ENCODE measurements at regions not wholly inside any gene's neighbourhood (a gene's known extent, or its start where the extent isn't known, plus 50 kb on each side); places are given as distances from the start of the nearest gene placed in this dataset.

DNA sequence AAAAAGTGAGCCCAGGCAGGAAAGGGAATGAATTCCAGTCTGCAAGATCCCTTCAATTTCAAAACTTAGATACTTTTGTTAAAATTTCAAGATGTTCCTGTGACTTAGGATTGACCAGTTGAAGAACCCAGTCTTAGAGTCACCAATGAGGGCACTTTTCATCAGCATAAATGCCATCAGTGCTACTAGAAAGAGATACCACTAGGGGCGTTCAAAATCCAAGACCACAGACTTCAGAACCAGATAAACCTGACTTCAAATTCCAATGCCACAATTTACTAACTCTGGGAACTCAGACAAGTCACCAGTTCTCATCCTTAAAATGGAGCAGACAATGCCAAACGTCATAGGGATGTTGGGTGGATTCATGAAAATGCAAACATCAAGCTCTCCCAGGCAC is 523.2 kb downstream of the BUD13 start:
- DNase-seq (ENCODE audit: low read depth, low spot score), result no peak
- no peak overlapping the region for H3K27ac ChIP-seq

DNA sequence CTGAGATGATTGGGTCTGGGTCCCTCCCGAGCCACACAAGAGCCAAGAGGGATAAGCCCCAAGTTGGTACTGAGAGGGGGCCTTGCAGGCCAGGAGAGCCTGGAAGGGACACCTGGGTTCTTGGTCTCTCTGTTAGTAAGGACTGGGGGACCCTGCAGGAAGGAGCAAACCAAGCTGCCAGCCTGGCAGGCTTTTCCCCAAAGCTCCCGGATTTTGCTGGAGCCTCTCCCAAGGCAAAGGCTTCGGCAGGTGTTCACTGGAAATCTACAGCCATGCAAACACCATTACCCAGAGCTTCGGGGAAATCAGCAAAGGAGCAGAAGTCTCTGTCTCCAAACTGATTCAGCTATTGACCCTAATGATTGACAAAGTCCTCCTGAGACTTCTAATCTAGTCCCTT is 527.9 kb downstream of the BUD13 start:
- no peak overlapping the region for H3K27ac ChIP-seq
- no peak for DNase-seq (ENCODE audit: low read depth, low spot score)

DNA sequence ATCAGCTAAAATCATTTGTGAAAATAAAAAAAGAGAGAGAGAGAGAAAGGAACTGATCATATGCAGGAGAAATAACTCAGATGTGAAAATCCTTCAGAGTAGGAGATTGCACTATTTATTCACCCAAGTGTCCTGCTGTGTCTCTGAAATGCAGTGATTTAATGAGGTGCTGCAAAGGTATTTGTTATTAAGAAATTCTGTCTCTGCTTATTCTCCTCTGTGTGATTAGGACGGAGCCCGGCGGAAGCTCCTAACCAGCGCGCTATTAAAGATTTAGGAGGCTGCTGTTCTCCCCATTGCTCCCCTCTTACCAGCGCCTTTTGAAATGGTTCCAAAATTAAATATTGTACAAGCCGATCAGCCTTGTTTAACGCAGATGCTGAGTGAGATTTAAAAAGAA is 528.3 kb downstream of the BUD13 start:
- no peak for DNase-seq (ENCODE audit: low read depth, low spot score)
- H3K27ac ChIP-seq, result no peak overlapping the region

DNA sequence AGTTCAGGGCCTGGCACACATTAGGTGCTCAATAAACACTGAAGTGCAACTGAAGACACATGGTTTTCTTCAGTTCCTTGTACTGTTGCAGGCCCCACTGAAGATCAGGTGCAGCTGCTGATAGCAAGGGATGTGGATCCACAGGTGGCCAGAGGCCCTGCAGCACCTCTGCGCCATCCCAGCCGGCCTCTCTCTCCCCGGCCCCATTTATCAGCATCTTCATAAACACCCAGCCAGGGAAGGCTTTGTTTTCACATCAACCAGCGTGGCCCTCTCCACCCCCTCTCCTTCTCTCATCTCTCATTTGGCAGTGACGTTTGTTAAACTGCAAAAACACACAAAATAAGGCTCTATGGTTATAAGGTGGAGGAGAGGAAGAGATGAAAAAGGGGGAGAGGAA is 528.8 kb downstream of the BUD13 start:
- no peak for DNase-seq (ENCODE audit: low read depth, low spot score)
- no peak overlapping the region for H3K27ac ChIP-seq

DNA sequence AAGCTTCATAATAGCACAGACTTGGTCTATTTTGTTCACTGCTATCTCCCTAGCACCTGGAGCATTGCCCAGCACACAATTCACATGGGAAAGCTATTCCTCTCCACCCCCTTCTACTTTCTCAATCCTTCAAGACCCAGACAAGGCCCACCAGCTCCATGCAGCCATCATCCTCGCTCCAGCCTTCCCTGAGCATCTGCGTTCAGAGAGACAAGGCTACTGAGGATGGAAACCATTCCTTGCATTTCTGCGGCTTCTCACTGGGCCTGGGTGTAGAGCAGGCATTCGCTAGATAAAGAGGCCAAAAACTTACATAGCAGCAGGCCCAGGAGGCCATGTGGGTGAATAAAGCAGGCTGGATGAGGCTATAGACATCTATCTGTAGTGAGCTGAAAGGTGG is 530.8 kb downstream of the BUD13 start:
- no peak overlapping the region for H3K27ac ChIP-seq
- DNase-seq (ENCODE audit: low read depth, low spot score), result no peak

DNA sequence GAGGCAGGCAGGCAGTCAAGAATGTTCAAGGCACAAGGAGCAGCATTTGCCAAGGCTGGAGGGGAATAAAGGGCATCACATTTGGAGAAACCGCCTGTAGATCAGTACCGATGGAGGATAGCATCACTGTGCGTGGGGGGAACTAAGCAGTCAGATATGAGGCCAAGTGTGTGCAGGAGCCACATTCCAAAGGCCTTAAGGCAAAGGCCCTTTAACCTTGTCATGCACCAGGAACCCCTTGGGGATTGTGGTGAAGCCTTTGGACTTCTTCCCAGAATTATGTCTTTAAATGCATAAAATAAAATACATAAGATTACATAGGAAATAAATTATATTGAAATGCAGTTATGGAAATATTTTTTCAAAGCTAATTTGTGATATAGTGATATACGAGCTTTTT is 532.1 kb downstream of the BUD13 start:
- H3K27ac ChIP-seq, result no peak overlapping the region
- no peak for DNase-seq (ENCODE audit: low read depth, low spot score)

DNA sequence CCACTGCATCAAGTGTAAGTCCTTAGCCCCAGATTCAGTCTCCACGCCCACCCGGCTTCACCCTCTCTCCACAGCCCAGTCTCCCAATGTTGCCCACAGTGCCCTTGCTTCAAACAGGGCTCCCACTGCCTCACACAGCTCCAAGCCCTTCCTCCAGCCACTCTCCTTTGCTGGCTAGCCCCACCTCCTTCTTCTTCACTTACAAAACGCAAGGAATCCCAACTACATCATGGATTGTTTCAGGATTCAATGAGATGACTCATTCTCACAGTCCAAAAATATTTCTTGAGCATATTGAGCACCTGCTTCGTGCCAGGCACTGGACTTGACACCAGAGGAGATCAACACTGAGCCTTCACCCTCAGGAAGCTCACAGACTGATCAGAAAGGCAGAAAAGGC is 533.5 kb downstream of the BUD13 start:
- H3K27ac ChIP-seq, result no peak overlapping the region
- DNase-seq (ENCODE audit: low read depth, low spot score), result no peak

DNA sequence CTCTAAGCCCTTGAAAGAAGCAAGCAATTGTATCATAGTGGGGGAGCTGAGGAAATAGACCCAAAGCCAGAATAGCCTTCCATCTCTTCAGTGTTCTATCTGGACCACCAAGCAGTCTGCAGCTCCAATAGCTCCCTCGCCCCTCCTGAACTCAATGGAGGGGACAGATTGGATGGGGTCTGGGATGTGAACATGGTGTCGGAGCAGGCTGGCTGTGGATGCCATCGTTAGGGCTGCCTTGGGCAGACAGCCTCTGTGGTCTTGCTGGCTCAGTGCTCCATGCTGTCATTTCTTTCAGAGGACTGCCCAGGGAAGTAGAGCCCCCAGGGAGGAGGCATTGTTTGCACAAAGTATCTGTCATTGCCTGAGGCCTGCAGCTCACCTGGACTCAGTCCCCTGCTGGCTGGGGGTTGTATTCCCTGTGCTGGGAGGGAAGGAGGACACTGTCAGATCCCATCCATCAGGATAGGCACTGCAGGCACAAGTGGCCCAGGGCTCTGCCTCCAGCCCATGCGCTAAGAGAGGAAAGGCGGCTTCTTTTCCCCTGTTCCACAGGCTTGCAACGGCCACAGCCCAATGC is 537.7 kb downstream of the BUD13 start:
- H3K27ac ChIP-seq, result no peak overlapping the region
- DNase-seq (ENCODE audit: low read depth, low spot score), result no peak

DNA sequence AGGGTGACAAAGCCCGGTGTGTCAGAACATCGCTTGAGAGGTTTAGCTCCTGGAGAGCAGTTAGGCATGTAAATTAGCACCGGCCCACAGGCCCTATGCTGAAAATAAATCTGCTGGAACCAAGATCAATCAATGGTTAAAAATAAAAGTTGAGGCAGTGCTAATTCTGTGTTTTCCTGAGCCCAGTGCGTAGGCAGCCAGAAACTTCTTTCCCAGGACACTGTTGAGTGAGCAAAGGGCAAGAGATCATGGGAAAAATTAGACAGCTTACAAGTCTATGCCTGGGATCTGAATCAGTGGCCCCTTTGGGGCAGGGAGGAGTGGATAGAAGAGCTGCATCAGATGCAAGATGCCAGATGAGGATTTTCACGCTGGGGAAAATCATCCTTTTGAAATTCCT is 539.2 kb downstream of the BUD13 start:
- no peak for DNase-seq (ENCODE audit: low read depth, low spot score)
- H3K27ac ChIP-seq, result no peak overlapping the region

DNA sequence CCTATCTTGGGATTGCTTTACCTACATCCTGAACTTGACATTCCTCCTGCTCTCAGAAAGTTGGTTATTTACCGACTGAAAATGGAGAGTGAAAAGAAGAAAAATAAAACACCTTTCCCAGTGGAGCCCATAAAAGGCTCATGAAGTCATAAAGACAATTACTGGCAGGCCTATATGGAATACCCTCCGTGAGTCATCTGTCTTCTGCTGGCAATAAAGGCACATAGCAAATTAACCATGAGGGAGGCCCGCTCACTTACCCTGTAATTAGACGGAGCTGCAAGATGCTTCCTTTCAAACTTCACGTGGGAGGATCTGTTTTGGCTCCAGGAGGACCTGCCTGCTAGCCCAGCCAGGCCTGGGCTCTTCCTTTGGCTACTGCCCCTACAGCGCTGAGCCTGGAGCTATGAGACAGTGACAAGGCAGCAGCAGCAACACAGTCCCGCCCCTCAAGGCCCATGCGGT is 540.4 kb downstream of the BUD13 start:
- H3K27ac ChIP-seq, result no peak overlapping the region
- DNase-seq (ENCODE audit: low read depth, low spot score), result no peak

DNA sequence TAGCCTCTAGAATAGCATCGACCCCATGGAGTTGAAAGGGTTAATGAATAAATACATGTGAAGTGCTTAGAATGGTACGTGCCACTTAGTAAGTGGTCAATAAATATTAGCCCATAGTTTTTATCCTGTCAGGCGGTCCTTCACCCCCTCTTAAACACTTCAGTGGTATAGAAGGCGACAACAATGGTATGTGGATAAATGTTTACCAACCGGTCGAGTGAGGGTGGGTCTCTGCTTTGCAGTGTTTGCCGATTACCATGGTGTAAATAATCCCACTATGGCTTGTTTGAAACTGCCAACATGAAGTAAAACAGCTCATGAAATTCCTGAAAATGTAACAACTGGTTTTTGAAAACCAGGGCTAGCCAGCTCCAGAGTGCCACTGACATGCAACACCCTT is 541.2 kb downstream of the BUD13 start:
- no peak overlapping the region for H3K27ac ChIP-seq
- no peak for DNase-seq (ENCODE audit: low read depth, low spot score)

DNA sequence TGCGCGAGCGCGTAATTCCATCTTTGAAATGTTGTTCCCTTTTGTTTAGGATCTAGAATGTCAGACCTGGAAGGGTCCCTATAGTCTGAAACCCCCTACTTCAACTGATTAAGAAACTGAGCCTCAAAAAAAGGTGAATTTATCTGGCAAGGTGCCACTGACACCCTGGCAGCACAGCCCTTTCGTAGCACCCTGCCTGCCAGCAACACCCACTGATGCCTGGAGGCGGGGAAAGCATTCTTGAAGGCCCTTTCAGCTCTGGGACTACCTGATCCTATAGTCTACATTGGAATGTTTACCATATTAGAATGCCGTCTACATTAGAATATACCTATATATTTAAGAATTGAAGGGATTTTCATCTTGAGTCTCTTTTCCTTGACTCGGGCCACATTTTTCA is 542.3 kb downstream of the BUD13 start:
- H3K27ac ChIP-seq, result no peak overlapping the region

DNA sequence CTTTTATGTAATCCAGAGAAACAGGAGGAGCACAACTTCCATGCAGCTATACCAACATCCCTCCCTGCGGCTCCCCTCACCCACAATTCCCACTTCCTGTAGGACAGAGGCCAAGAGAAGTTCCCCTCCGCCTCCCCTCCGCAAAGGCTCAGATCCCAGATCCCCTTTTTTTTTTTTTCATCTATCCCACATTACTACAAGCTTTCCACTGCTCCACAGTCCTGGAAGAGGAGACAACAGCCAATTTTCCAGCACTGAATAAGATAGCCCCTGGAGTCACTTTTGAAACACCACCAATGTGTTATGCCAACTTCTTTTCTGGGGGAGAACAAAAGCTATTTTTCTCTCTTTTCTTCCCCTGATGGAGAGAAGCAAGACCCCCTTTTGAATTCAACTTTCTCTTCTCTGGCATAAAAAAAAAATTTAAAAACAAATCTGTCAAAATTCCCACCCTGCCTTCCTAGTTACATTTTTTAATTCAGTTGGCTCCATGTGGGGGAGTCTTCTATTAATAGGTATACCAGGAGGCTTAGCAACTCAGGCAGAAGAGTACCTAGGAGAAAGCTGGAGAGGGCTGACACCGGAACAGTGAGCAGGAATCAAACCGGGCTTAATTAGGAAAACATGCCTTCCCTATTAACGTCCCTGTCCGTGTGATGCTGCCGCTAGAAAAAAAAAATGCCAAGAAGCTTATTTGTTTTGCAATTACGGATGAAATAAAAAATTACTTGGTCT is 543.4 kb downstream of the BUD13 start:
- no peak for DNase-seq (ENCODE audit: low read depth, low spot score)

More for the DNA sequence above, 542.3 kb downstream of the BUD13 start:
- no peak for DNase-seq (ENCODE audit: low read depth, low spot score)

DNA sequence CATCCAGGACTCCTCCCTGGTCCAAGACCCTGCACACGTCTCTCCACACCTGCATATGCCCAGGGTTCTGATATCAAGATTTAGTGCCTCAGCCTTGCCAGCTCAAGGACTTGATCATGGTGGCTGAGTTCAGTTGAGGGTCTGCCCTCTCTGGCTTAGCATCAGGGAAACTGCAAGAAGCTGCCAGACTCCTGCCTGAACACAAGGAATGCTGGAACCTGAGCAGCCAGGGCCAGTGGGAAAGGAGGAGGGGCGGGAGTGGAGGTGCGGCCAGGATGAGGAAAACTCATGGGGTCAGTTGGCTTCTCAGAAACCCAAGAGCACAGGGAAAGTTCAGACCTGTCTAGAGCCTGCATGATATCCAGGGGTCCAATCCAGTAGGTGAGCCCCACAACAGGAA is 546.1 kb downstream of the BUD13 start:
- H3K27ac ChIP-seq, result no peak overlapping the region
- no peak for DNase-seq (ENCODE audit: low read depth, low spot score)

More for the DNA sequence above, 543.4 kb downstream of the BUD13 start:
- H3K27ac ChIP-seq, result no peak overlapping the region

DNA sequence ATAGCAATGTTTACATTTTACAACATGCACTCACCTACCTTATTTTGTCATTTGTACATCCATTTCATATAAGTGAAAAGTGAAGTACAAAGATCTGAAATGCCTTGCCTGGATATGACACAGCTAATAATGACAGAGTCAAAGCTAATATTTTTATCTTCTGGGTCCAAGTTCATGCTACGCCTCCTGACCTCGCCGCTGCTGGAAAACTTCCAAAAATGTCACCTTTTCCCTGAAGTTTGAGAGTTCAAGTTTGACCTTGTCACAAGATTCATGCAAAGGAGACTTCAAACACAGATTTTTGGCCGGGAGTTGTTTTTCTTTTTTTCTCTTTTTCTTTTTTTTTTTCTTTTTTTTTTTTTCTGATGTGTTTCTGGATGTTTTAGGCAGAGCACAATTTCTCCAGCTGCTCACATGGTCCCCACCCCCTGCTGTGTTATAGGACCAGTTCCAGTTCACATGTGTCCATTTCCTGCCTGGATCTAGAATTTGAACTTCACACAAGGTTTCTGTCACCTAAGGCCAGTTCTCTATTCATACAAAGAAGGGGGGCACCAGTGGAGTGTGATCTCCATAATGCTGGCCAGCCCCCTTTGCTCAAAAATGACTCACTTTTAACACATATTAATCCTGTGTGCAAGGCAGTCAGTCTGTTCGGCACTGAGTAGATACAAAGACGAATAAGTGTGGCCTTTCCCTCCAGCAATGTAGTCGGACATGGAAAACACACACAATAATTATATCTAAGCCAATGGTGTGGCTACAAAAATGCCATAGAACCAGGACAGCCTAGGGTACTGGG is 546.8 kb downstream of the BUD13 start:
- no peak overlapping the region for H3K27ac ChIP-seq
- no peak for DNase-seq (ENCODE audit: low read depth, low spot score)

DNA sequence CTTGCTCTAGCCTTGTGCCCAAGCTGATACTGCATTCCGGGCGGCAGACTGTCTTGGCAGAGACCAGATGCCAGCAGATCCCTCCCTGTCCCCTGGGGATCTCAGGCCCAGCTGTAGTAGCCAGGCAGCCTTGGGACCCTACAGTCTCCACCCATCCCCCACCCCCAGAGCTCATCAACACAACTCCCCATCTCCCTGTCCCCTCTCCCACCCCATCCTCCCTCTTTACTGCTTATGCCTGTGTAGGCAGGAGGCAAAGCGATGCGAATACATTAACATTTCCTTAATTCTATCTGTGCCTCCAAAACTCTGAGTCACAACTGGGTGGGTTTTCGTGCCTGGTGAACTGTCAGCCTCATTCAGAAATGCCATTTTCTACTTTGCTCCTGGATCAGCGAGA is 547.6 kb downstream of the BUD13 start:
- no peak for DNase-seq (ENCODE audit: low read depth, low spot score)
- H3K27ac ChIP-seq, result no peak overlapping the region

DNA sequence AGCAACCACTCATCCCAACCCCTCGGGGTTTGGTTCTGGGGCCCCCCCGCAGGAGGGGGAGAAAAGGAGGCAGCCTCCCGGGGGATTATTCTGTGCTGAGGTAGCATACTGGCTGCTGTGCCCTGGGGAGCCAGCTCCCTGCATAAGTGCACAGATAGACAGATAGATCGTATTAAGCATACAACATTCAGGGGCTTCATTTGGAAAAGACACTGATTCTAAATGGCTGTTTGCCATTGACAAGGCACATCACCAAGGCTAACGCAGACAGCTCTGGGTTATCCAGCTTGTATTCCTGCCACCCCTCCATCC is 547.9 kb downstream of the BUD13 start:
- no peak for DNase-seq (ENCODE audit: low read depth, low spot score)
- H3K27ac ChIP-seq, result no peak overlapping the region

DNA sequence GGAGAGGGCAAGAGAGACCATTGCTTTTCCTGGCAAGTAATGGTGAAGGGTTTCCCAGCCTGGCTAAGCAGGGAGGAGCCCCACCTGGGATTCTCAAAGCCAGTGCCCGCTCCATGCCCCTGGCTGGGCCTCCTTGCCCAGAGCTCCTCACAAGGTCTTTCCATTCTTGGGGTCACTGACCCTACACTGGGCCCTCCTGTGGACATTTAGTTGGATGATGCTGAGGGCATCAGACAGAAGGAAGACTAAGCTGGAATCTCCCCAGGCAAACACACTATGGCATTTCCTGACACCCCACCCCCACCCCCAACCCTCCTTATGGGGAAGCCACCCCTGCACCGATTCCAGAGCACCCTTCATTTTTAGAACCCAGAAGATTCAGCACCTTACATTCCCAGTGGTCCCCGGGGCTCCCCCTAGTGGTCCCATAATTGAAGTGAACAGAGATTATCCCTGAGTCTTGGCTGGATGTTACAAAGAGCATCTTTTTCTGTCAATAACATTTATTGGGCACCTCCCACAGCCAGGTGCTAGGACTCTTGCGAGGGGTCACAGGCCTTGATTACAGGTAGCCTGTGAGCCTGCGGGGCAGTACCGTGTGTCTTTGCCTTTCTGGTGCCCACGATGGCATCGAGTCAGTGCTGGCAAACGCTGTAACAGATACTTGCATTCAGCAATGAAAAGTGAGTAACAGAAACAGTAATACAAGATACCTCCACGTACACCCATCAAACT is 548.5 kb downstream of the BUD13 start:
- no peak for DNase-seq (ENCODE audit: low read depth, low spot score)
- no peak overlapping the region for H3K27ac ChIP-seq

DNA sequence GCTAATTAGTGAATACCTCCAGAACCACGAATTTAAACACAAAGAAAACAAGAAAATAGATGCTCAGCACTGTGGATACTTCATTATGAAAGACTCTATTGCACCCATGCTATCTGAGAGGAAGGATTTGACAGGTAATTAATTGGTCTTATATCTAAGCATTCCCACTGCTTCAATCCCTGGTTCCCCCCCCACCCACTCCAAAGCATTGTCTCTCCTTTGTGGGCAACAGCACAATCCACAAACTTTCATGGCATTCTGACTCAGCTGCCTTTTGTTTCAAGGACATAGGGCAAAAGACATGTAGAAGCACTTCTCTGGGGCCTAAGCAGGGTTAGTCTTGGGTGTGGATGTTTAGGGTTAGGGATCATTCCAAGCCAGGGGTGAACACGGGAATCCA is 551.4 kb downstream of the BUD13 start:
- no peak overlapping the region for H3K27ac ChIP-seq
- DNase-seq (ENCODE audit: low read depth, low spot score), result no peak

DNA sequence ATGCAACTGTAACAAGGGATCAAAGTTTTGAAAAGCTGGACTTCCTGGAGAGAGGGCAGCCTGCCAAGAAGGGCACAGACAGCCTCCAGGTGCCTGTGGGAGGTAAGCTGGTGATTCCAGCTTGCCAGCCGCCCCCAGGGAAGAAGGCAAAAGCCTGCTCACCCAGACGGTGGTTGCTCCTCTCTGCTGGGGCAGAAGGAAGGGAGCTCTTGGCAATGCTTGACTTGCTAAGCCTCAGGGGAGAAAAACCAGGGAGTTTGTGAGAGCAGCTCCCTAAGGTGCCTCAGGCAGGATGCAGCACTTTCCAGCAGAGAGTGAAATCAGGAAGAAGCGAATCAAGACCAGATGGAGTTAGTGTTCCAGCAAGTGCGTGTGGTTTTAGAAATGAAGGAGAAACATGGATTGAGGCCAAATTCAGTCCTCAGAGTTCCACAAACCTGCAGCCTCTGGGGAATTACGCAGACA is 553.6 kb downstream of the BUD13 start:
- DNase-seq (ENCODE audit: low read depth, low spot score), result no peak
- no peak overlapping the region for H3K27ac ChIP-seq

DNA sequence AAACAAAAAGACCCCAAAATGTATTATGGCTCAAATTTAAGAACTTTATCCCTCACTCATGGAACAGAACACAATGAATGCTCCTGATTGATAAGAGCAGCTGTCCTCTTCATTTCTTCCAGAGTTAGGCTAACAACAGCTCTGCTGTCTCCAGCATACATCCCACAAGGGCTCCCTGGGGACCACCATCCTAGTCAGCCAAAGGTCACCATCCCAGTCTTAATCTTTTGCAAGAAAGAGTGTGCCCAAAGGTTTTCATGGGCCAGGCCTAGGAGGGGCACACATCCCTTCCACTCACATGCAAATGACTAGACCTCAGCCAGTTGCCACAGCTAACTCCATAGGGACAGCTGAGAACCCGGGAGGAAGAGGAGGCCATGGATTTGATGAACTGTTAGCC is 555.3 kb downstream of the BUD13 start:
- H3K27ac ChIP-seq, result no peak overlapping the region
- DNase-seq (ENCODE audit: low read depth, low spot score), result no peak
